Small intestine (tissue), 7 donors: ENCODE measurements at regions not wholly inside any gene's neighbourhood (a gene's known extent, or its start where the extent isn't known, plus 50 kb on each side); places are given as distances from the start of the nearest gene placed in this dataset.
"Not testable (repeated sequence)": the region's sequence is repeated elsewhere in the genome, so short reads cannot be mapped to it uniquely, and the experiment has no call there.

Source experiments
- DNase-seq, 2 donors: peaks; one replicate each; pipeline versions ENCODE4 v3.0.0 to v3.0.0-alpha.2; 2013
- FAIRE-seq: peaks from 2 replicates; lab custom pipeline; 2012; peaks lifted over from hg19 to GRCh38; lab: Jason Lieb, UNC
- H3K27ac ChIP-seq, 3 donors: one replicate each; pipeline ENCODE4 v1.5.1; 2013; ENCODE audit warnings: low read length in 2 of 3, mild to moderate bottlenecking in 2 of 3, control low read depth in 1 of 3, inconsistent platforms in 1 of 3, low read depth in 1 of 3, moderate library complexity in 1 of 3
- H3K27me3 ChIP-seq, 3 donors: one replicate each; pipeline ENCODE4 v1.6.1; 2013; ENCODE audit warnings: low read length in 3 of 3, inconsistent platforms in 1 of 3; ENCODE audit not compliant: control insufficient read depth in 3 of 3, insufficient read depth in 3 of 3
- H3K36me3 ChIP-seq, 3 donors: one replicate each; pipeline ENCODE4 v1.6.1; 2013; ENCODE audit warnings: low read length in 3 of 3, inconsistent platforms in 1 of 3, low read depth in 1 of 3, mild to moderate bottlenecking in 1 of 3, moderate library complexity in 1 of 3; ENCODE audit not compliant: control insufficient read depth in 3 of 3, insufficient read depth in 2 of 3
- H3K4me1 ChIP-seq, 3 donors: one replicate each; pipeline ENCODE4 v1.6.1; 2013; ENCODE audit warnings: low read length in 2 of 3, inconsistent platforms in 1 of 3, low read depth in 1 of 3, mild to moderate bottlenecking in 1 of 3, moderate library complexity in 1 of 3; ENCODE audit not compliant: control insufficient read depth in 3 of 3, insufficient read depth in 2 of 3
- H3K4me3 ChIP-seq, 3 donors: one replicate each; pipeline ENCODE4 v1.5.1; 2013; ENCODE audit warnings: low read length in 3 of 3, control low read depth in 1 of 3, inconsistent platforms in 1 of 3, low read depth in 1 of 3, mild to moderate bottlenecking in 1 of 3, moderate library complexity in 1 of 3
- H3K9me3 ChIP-seq, 2 donors: one replicate each; pipeline ENCODE4 v1.6.1; 2013; ENCODE audit warnings: low read depth in 1 of 2, low read length in 1 of 2; ENCODE audit not compliant: control insufficient read depth in 2 of 2, insufficient read depth in 1 of 2
- WGBS, 3 donors: extraction: QIAGEN DNeasy Blood & Tissue Kit; methylation state at CpG; one replicate each; pipeline ENCODE4 v1.1.7; 2013; 5-methylcytosine and 5-hydroxymethylcytosine counted together
- donor health status: healthy with polysubstance abuse.
- donor health status: control.
- donor health status: control.
- donor health status: Bipolar disorder and iron deficiency.
- donor health status: healthy.

- peak overlapping the region; percentile 62 to 87 (median 85) for H3K27ac ChIP-seq
- not testable (repeated sequence) for FAIRE-seq, H3K4me1 ChIP-seq, H3K27me3 ChIP-seq, H3K36me3 ChIP-seq, H3K9me3 ChIP-seq
- peak overlapping the region; percentile 53 to 63 (median 60) for H3K4me3 ChIP-seq
- 0% methylated on average over 35 to 61 of the region's 70 CpGs for WGBS, 3 donors
- DNase-seq = peak; percentile 99
Observed at GRCh38 chr1:223992456-223993246, 121.3 kb upstream of the FBXO28 start.

GRCh38 chr1:223991297-223991857, 122.5 kb upstream of the FBXO28 start:
- not testable (repeated sequence) for H3K4me3 ChIP-seq, H3K27me3 ChIP-seq, H3K4me1 ChIP-seq, DNase-seq, FAIRE-seq, H3K36me3 ChIP-seq, H3K9me3 ChIP-seq, H3K27ac ChIP-seq
- WGBS, 3 donors = 96 to 98% (median 97%) methylated on average over 9 to 10 of the region's 10 CpGs

GRCh38 chr1:223961985-223962384, 116.2 kb upstream of the TP53BP2 start:
- H3K4me1 ChIP-seq, FAIRE-seq, H3K27ac ChIP-seq, H3K27me3 ChIP-seq, H3K9me3 ChIP-seq, H3K4me3 ChIP-seq, DNase-seq, H3K36me3 ChIP-seq: not testable (repeated sequence)
- WGBS, 3 donors = 95 to 97% (median 96%) methylated on average over 3 to 4 of the region's 4 CpGs

- H3K27me3 ChIP-seq, DNase-seq, H3K27ac ChIP-seq, H3K9me3 ChIP-seq, FAIRE-seq, H3K4me3 ChIP-seq, H3K36me3 ChIP-seq, H3K4me1 ChIP-seq: not testable (repeated sequence)
- 56 to 96% (median 85%) methylated on average over 1 to 2 of the region's 2 CpGs for WGBS, 3 donors
Observed at GRCh38 chr1:223952801-223953200, 107.1 kb upstream of the TP53BP2 start.

GRCh38 chr1:223951551-223951950, 105.8 kb upstream of the TP53BP2 start:
- H3K36me3 ChIP-seq, DNase-seq, H3K27ac ChIP-seq, H3K9me3 ChIP-seq, H3K27me3 ChIP-seq, H3K4me3 ChIP-seq, FAIRE-seq, H3K4me1 ChIP-seq: not testable (repeated sequence)
- 92 to 97% (median 94%) methylated on average over 14 of the region's 14 CpGs for WGBS, 3 donors

GRCh38 chr1:223949944-223950343, 104.2 kb upstream of the TP53BP2 start:
- not testable (repeated sequence) for FAIRE-seq

GRCh38 chr1:223948041-223948440, 102.3 kb upstream of the TP53BP2 start:
- not testable (repeated sequence) for DNase-seq, H3K9me3 ChIP-seq, H3K4me3 ChIP-seq, H3K27ac ChIP-seq, H3K27me3 ChIP-seq, H3K4me1 ChIP-seq, FAIRE-seq, H3K36me3 ChIP-seq
- 94 to 98% (median 98%) methylated on average over 10 to 11 of the region's 12 CpGs for WGBS, 3 donors

More at GRCh38 chr1:223949944-223950343, 104.2 kb upstream of the TP53BP2 start:
- not testable (repeated sequence) for H3K27ac ChIP-seq, H3K4me1 ChIP-seq, H3K36me3 ChIP-seq, DNase-seq, H3K27me3 ChIP-seq, H3K9me3 ChIP-seq, H3K4me3 ChIP-seq
- WGBS, 3 donors = 80 to 94% (median 83%) methylated on average over 6 to 10 of the region's 10 CpGs

- H3K4me3 ChIP-seq, H3K27ac ChIP-seq, H3K4me1 ChIP-seq, FAIRE-seq, H3K36me3 ChIP-seq, H3K9me3 ChIP-seq, H3K27me3 ChIP-seq, DNase-seq: not testable (repeated sequence)
- 69 to 82% (median 78%) methylated on average over 2 of the region's 2 CpGs for WGBS, 3 donors
Observed at GRCh38 chr1:223936592-223936991, 90.8 kb upstream of the TP53BP2 start.
